ENCODE measurements at regions not wholly inside any gene's neighbourhood (a gene's known extent, or its start where the extent isn't known, plus 50 kb on each side); places are given as distances from the start of the nearest gene placed in this dataset.
"Not testable (repeated sequence)": the region's sequence is repeated elsewhere in the genome, so short reads cannot be mapped to it uniquely, and the experiment has no call there.

DNA sequence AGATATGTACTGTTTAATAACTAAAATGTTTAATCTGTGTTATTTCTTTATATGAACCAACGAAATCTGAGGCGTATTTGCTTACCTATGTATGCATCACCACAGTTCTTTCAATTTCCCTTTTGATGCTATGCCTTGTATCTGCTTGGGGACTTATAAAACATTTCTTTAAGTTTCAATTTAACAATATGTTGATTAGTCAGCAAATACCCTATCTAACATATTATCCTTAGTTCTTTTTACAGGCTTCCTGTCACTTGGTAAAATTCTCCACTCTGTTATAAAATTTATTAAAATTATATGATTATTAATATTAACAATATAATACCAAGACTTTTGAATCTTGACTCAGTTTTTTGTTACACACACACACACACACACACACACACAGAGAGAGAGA lies 174.3 kb downstream of the CPS1 start:
- DNase-seq (ENCODE audit: low spot score) = no peak

- not testable (repeated sequence) for DNase-seq (ENCODE audit: low spot score)
Observed at GRCh38 chr2:210746826-210747225, 190.4 kb downstream of the CPS1 start.

GRCh38 chr2:210752532-210752931 lies 196.1 kb downstream of the CPS1 start:
- DNase-seq (ENCODE audit: low spot score) = no peak

DNA sequence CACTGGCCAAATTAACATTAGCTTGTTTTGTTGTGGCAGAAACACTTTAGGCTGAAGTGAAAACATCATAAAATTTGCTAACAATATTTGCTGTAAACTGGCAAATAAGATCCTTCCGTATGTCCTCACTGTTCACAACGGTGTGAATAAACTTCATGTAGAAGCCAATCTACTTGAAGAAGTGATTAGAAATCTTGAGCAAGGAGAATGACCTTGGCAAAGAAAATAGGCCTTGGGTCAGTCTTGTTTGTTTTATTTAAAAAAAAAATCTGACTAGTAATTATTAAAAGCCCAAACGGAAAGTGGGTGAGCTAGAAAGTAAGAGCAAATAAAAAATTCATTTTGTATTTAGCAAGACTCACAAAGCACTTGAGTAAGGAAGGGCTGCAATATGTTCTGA lies 197.0 kb downstream of the CPS1 start:
- DNase-seq (ENCODE audit: low spot score) = no peak

DNA sequence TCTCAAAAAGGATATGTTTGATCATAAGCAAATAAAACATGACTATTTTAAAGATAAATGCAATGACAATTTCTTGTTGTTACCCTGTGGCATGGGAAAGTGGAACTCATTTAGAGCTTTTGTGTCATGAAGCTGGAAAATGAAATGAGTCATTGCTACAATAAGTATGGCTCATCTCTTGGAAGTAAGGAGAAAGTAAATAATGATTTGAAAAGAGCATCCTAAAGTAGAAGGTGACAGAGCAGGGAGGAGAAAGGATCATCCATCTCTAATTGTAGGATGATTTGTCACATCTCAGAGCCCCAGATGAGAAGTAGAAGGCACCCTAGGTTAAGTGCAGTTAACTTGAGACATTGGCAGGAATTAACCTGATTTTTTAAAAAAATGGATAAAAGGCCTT lies 200.5 kb downstream of the CPS1 start:
- no peak for DNase-seq (ENCODE audit: low spot score)

DNA sequence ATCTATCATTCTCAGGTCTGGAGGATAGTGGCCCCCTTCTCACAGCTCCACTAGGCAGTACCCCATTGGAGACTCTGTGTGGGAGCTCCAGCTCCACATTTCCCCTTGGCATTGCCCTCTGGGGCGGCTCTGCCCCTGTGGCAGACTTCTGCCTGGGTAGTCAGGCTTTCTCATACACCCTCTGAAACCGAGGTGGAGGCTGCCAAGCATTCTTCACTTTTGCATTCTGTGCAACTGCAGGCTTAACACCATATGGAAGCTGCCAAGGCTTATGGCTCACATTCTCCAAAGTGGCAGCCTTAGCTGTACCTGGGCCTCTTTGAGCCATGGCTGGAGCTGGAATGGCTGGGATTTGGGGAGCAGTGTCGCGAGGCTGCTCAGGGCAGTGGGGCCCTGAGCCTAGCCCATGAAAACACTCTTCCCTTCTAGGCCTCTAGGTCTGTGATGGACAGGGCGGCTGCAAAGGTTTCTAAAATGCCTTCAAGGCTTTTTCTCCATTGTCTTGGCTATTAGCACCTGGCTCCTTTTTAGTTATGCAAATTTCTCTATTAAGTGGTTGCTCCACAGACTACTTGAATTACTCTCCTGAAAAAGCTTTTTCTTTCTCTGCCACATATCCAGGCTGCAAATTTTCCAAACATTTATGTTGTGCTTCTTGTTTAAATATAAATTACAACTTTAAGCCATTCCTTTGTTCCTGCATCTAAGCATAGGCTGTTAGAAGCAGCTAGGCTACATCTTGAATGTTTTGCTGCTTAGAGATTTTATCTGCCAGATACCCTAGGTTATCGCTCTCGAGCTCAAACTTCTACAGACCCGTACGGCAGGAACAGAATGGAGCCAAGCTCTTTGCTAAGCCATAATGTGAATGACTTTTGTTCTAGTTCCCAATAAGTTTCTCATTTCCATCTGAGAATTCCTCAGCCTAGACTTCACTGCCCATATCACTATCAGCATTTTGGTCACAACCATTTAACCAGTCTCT lies 206.5 kb downstream of the CPS1 start:
- no peak for DNase-seq (ENCODE audit: low spot score)

DNA sequence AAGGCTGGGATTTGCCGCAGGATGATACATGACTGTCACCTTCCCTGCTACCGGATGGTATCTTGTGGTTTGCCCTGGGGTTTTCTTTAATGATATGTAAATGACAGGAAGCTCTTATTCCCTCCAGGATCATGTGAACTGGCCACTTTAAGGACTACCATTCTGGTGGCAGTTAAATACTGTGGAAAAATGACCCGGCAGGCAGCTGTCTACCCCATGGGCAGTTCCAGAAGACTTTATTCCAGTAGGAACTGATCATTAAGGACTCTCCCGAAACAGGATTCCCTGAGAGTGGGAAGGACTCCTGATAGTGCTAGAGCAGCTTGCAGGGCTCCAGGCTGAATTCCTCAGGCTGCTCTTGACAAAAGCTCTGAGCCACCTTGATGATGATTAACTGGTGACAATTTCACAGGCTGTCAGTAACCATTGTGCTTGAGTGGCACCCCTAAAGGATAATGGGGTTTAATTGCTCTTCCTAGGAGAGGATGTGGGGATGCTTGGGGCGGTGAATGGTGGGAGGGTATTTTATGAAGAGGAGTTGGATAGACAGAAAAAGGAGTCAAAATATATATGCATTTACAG lies 212.0 kb downstream of the CPS1 start:
- no peak for DNase-seq (ENCODE audit: low spot score)

DNA sequence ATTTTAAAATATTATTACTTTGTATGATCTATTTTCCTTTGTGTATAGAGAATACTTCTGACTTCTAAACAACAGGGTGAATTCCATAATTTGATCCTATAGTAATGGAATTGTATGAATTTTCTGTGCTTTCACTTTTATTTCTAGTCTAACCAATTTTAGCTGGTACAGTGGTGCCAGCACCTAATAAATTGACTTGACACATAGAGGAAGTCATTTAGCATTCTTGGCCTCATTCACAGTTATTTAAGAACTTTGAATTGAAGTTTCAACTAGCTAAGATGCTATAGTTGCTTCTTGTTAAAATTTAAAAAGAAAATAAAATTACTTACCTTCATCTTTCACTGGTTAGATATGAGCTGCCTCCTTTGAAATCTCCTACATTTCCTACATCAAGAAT lies 220.4 kb downstream of the CPS1 start:
- DNase-seq (ENCODE audit: low spot score) = no peak

DNA sequence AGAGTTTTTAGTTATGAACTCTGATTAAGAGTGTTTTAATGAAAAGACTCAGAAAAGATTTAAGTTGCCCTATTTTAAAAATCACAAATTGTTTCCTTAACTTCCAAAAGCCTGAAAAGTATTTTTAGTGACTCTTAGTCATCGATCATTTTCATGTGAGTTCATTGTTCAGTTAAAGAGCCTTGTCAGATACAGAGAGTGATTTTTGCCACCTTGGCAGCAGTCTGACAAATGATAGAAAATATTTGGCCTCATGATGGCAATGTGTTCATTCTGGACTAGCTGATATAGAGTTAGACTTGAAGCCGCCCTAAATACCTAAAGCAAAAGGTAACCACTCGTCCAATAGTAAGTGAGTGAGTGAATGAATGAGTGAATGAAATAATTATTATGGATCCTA lies 225.8 kb downstream of the CPS1 start:
- no peak for DNase-seq (ENCODE audit: low spot score)

DNA sequence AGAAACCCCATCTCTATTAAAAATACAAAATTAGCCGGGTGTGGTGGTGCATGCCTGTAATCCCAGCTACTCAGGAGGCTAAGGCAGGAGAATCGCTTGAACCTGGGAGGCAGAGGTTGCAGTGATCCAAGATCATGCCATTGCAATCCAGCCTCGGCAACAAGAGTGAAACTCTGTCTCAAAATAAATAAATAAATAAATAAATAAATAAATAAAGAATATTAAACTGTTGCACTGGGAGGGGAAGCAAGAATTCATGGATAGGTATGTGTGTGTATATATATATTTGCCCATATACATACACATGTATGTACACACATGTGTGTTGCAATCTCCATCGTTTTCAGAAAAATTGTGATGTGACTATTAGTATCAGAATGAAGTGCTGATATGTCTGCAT lies 231.4 kb downstream of the CPS1 start:
- DNase-seq (ENCODE audit: low spot score) = not testable (repeated sequence)

- no peak for DNase-seq (ENCODE audit: low spot score)
Observed at GRCh38 chr2:210792000-210792399, 235.6 kb downstream of the CPS1 start.

DNA sequence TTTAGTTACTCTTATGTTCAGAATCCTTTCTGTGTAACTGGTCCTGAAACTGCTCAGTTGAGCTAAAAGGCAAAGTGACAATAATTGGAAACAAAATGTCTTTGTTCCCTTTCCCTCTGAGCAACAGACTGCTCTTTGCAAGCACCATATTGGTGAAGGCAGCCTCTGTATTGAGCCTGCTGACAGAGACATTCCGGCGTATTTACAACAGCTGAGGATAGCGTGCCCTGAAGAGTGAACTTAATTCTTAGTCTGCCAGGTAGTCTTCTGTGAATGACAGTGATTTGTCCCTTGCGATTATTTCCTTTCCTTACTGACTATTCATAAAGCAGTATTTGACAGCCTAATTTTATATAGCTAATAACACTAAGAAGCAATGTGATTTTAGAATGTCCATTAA lies 239.1 kb downstream of the CPS1 start:
- DNase-seq (ENCODE audit: low spot score) = peak; percentile 45

DNA sequence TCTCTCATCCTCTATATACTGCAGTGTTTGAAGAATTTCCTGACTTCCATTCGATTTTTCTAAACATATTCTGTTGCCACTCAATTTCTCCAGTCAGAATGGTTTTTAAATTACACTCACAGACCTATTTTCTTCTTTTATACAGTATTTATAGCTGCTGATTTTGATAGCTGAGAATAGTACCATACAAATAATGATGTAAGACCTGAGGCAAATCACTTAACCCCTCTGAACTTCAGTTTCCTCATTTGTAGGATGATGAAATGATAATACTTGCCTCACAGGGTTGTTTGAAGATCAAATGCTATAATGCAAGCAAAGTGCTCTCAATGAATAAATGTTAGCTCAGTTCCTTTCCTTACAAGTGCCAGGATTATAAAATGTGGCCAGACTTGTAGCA lies 241.8 kb downstream of the CPS1 start:
- no peak for DNase-seq (ENCODE audit: low spot score)

GRCh38 chr2:210814251-210815025 lies 258.0 kb downstream of the CPS1 start:
- no peak for DNase-seq (ENCODE audit: low spot score)

GRCh38 chr2:210816769-210817168 lies 260.4 kb downstream of the CPS1 start:
- no peak for DNase-seq (ENCODE audit: low spot score)

DNA sequence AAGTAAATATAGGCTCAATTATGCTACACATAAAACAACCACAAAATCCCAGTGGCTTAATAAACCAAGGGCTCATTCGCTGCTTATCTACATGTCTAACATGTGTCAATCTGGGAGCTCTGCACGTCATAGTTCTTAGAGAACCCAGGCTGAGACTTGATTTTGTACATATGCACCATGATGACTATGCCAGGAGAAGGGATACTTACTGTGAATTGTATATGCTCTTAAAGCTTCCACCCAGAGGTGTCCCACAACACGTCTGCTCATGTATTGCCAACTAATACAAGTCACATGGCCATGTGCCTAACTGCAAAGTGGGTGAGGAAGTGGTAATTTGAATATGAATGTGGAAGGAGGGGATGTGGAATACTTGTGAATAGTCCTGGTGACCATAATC lies 262.1 kb downstream of the CPS1 start:
- DNase-seq (ENCODE audit: low spot score) = no peak

DNA sequence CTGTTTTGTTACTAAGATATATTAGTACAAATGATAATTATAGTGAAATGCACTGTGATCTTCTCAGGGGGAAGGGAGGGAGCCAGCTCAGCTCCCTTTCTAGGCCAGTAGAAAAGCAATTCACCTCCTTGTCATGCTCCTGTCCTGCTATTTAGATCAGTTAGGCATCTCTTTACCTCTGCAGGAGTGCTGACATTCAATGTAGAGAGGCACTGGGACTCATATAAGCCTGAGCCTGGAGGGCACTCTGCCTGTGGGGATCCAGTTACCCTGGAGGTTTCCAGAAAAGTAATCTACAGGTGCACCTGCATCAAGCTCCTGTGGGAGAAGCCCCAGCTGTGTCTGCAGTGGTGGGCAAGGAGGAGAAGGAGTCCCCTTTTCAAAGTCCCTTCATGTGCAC lies 277.0 kb downstream of the CPS1 start:
- DNase-seq (ENCODE audit: low spot score) = no peak

- no peak for DNase-seq (ENCODE audit: low spot score)
Observed at GRCh38 chr2:210839034-210839433, 282.6 kb downstream of the CPS1 start.

DNA sequence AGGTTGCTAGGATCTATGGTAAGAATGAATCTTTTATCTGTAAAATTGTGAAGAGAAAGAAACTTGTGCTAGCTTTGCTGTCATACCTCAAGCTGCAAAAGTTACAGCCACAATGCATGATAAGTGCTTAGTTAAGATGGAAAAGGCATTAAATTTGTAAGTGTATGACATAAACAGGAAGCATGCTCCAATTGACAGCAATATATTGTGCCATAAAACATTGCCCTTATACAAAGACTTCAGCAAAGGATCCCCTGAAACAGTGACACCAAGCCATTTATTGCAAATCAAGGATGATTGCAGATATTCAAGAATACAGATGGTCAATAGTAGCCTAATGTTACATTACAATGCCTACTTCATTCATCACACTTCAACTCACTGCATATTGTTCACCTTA lies 283.1 kb downstream of the CPS1 start:
- no peak for DNase-seq (ENCODE audit: low spot score)

DNA sequence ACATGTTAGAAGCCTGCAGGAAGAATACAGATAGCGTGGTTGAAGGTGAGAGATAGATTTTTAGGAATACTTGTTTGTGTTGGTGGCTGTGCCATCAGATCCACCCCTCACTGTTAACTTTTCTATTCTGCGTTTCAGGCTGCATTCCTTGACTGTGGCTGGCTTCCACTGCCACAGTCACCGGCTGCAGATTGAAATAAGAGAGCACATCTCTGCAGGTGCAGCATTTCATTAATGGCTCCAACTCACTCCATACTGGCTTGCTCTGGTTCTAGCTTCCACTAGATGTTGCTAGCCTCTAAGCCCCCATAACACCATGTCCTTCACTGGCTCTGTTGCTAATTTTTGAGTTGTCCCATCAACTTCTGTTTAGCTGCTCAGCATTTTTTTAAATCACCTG lies 286.5 kb downstream of the CPS1 start:
- no peak for DNase-seq (ENCODE audit: low spot score)

- DNase-seq (ENCODE audit: low spot score) = no peak
Observed at GRCh38 chr2:210844016-210844415, 287.6 kb downstream of the CPS1 start.

- no peak for DNase-seq (ENCODE audit: low spot score)
Observed at GRCh38 chr2:210859314-210859713, 302.9 kb downstream of the CPS1 start.

- no peak for DNase-seq (ENCODE audit: low spot score)
Observed at GRCh38 chr2:210860276-210860675, 303.9 kb downstream of the CPS1 start.

All from globus pallidus (tissue), 1 donor.